Endothelial cell of umbilical vein (primary cell): ENCODE measurements at regions not wholly inside any gene's neighbourhood (a gene's known extent, or its start where the extent isn't known, plus 50 kb on each side); places are given as distances from the start of the nearest gene placed in this dataset.
"Not testable (repeated sequence)": the region's sequence is repeated elsewhere in the genome, so short reads cannot be mapped to it uniquely, and the experiment has no call there.

ENCODE experiments used
- BruUV-seq: library from RNA; stranded (reverse); fragments of 400-500 nt; replicated peaks from 2 replicates; lab custom pipeline; 2021; lab: Mats Ljungman, UMichigan
- CTCF ChIA-PET: fragments of 300-600, 350-600 bp; sonication (Branson Sonifier 250); formaldehyde crosslinking; loops from one replicate; lab custom pipeline; 2021; ENCODE audit warnings: antibody characterized with exemption, inconsistent platforms; lab: Charles Lee
- POLR2A ChIA-PET: fragments of 300-600, 350-600 bp; sonication (Branson Sonifier 250); formaldehyde crosslinking; loops from one replicate; lab custom pipeline; 2021; ENCODE audit warnings: antibody characterized with exemption, inconsistent platforms; lab: Charles Lee
- DNase-seq: peaks from one replicate; pipeline ENCODE4 v3.0.0-alpha.2; 2011; ENCODE audit warnings: low read depth, low spot score
- FAIRE-seq: peaks from 2 replicates; lab custom pipeline; 2011; peaks lifted over from hg19 to GRCh38; lab: Jason Lieb, UNC
- H2AFZ ChIP-seq: 2 replicates; pipeline ENCODE4 v1.6.0; 2012; ENCODE audit warnings: low read depth, low read length, control low read depth, inconsistent platforms
- H3K27ac ChIP-seq: 2 replicates; pipeline ENCODE4 v1.5.1; 2011; ENCODE audit warnings: low read depth, mild to moderate bottlenecking, control low read depth, low read length, moderate library complexity; ENCODE audit not compliant: insufficient read depth
- H3K27me3 ChIP-seq, 2 experiments: 2 replicates each; pipeline versions ENCODE4 v1.6.0 to v1.6.1; 2011; ENCODE audit warnings: low read length in 2 of 2, mixed read lengths in 1 of 2; ENCODE audit not compliant: control insufficient read depth in 2 of 2, insufficient read depth in 2 of 2
- H3K36me3 ChIP-seq, 2 experiments: 2 replicates in 1 of 2; 3 replicates in 1 of 2; pipeline ENCODE4 v1.5.1; 2011; ENCODE audit warnings: low read length in 2 of 2, mild to moderate bottlenecking in 1 of 2, moderate library complexity in 1 of 2; ENCODE audit not compliant: control insufficient read depth in 2 of 2, insufficient read depth in 2 of 2; ENCODE audit errors: extremely low read depth in 1 of 2
- H3K4me1 ChIP-seq: 3 replicates; pipeline ENCODE4 v1.5.1; 2011; ENCODE audit warnings: mild to moderate bottlenecking, low read length; ENCODE audit not compliant: control insufficient read depth, insufficient read depth; ENCODE audit errors: extremely low read depth
- H3K4me2 ChIP-seq: 2 replicates; pipeline ENCODE4 v1.6.1; 2011; ENCODE audit warnings: low read length, control low read depth, mixed read lengths; ENCODE audit not compliant: insufficient read depth
- H3K4me3 ChIP-seq, 3 experiments: fragments of 200-600 bp in 1 of 3; sonication (generic), shearing (Covaris generic) in 1 of 3; replicated peaks in 1 of 3; 2 replicates each; pipeline ENCODE4 v1.5.1; 2011 to 2016; ENCODE audit warnings: control low read depth in 3 of 3, low read length in 3 of 3, mild to moderate bottlenecking in 2 of 3, inconsistent platforms in 1 of 3, low read depth in 1 of 3, moderate library complexity in 1 of 3; ENCODE audit not compliant: insufficient read depth in 1 of 3
- H3K79me2 ChIP-seq: 2 replicates; pipeline ENCODE4 v1.6.0; 2012; ENCODE audit warnings: low read length, inconsistent platforms; ENCODE audit not compliant: control insufficient read depth, insufficient read depth
- H3K9ac ChIP-seq: replicated peaks from 2 replicates; pipeline ENCODE3; 2011; ENCODE audit warnings: low read length, control low read depth; ENCODE audit not compliant: insufficient read depth; ENCODE audit errors: extremely low read depth
- H3K9me1 ChIP-seq: replicated peaks from 3 replicates; pipeline ENCODE4 v1.6.0; 2011; ENCODE audit warnings: mild to moderate bottlenecking, low read length; ENCODE audit not compliant: control insufficient read depth, insufficient read depth; ENCODE audit errors: extremely low read depth
- H3K9me3 ChIP-seq: replicated peaks from 2 replicates; pipeline ENCODE4 v1.5.1; 2012; ENCODE audit warnings: low read length, inconsistent platforms; ENCODE audit not compliant: control insufficient read depth, insufficient read depth
- H4K20me1 ChIP-seq: replicated peaks from 2 replicates; pipeline ENCODE3; 2011; ENCODE audit warnings: mild to moderate bottlenecking, low read length; ENCODE audit not compliant: control insufficient read depth, insufficient read depth; ENCODE audit errors: extremely low read depth
- EZH2 ChIP-seq: IDR thresholded peaks from 2 replicates; pipeline ENCODE4 v1.6.1; 2012; ENCODE audit warnings: borderline replicate concordance, low read depth, mild to moderate bottlenecking, moderate library complexity, low read length, inconsistent platforms; ENCODE audit not compliant: severe bottlenecking
- FOS ChIP-seq: IDR thresholded peaks from 2 replicates; pipeline ENCODE4 v1.6.1; 2011; ENCODE audit warnings: mild to moderate bottlenecking, low read length, moderate library complexity, borderline replicate concordance; ENCODE audit not compliant: insufficient read depth
- GATA2 ChIP-seq: IDR thresholded peaks from 2 replicates; pipeline ENCODE4 v1.7.0; 2011; ENCODE audit warnings: low read depth, mild to moderate bottlenecking, moderate library complexity, mixed read lengths, low read length; ENCODE audit not compliant: insufficient read length, insufficient read depth
- JUN ChIP-seq: IDR thresholded peaks from 2 replicates; pipeline ENCODE4 v1.6.1; 2011; ENCODE audit warnings: borderline replicate concordance, low read depth; ENCODE audit not compliant: insufficient read length, insufficient read depth
- MAX ChIP-seq: IDR thresholded peaks from 2 replicates; pipeline ENCODE4 v1.6.1; 2011; ENCODE audit not compliant: insufficient read depth, insufficient read length
- MYC ChIP-seq: IDR thresholded peaks from one replicate; pipeline ENCODE4 v1.6.1; 2011; ENCODE audit warnings: mild to moderate bottlenecking, low read depth, low read length
- POLR2A ChIP-seq: IDR thresholded peaks from 2 replicates; pipeline ENCODE4 v1.6.1; 2012; ENCODE audit warnings: low read depth, mild to moderate bottlenecking, control low read depth, low read length
- POLR2AphosphoS5 ChIP-seq: IDR thresholded peaks from 2 replicates; pipeline ENCODE4 v1.6.1; 2012; ENCODE audit warnings: low read depth, mild to moderate bottlenecking, control low read depth, low read length, moderate library complexity; ENCODE audit not compliant: insufficient read depth
- dilution Hi-C: fragments of 300-500 bp; cut with MboI; formaldehyde crosslinking; loops from one replicate; pipeline ENCODE4 v1.15.0; 2019; ENCODE audit warnings: low sequenced_read_pairs; ENCODE audit not compliant: extremely low pct_ligation_motif_present
- intact Hi-C: fragments of 100-400 bp; cut with micrococcal nuclease; formaldehyde crosslinking; loops from one replicate; pipeline ENCODE4 v1.10.0; 2022
- TF ChIP-seq, protein P1 (sequence below), 2 donors: IDR thresholded peaks; 1 replicate in 1 of 2; 2 replicates in 1 of 2; pipeline ENCODE4 v1.5.1; 2011; ENCODE audit warnings: low read length in 2 of 2, mild to moderate bottlenecking in 2 of 2, moderate library complexity in 2 of 2, control low read depth in 1 of 2, inconsistent platforms in 1 of 2, low read depth in 1 of 2; ENCODE audit not compliant: insufficient read depth in 1 of 2; ENCODE audit errors: extremely low read depth in 1 of 2

DNA sequence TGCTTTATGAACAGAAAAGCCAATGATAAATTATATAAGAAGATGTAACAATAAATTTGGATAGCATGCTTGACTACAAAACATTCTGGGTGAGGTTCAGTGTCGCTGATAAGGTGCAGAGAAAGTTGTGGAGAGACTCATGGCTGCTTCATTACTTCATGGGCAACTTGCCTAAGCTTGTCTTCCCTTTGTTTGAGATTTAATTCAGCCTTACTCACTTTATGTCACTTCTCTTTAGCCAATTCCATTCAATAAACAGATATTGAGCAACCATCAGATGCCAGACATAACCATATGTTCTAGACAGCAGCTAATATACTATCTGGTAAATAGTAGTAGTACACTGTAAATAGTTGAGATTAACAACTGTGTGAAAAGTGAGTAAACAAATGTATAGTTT is 401.5 kb upstream of the FRG2C start:
- H2AFZ ChIP-seq: no peak overlapping the region
- dilution Hi-C loops: no loop called here
- FAIRE-seq (no peak), DNase-seq (no peak)
- no TSS peak for BruUV-seq
- no peak overlapping the region for H3K4me3 ChIP-seq
- no peak overlapping the region for H3K4me2 ChIP-seq
- H3K27me3 ChIP-seq: no peaks in the 10 kb centered on the region
- H3K9me3 ChIP-seq: no peaks in the 10 kb centered on the region
- POLR2A ChIA-PET: no interaction called here
- H3K9me1 ChIP-seq: no peaks in the 10 kb centered on the region
- CTCF ChIA-PET: no interaction called here
- H3K9ac ChIP-seq: no peak overlapping the region
- no peak for TF ChIP-seq GATA2
- TF ChIP-seq MAX: no peak
- H3K4me1 ChIP-seq: no peaks in the 10 kb centered on the region
- no peak overlapping the region for H3K27ac ChIP-seq
- no peaks in the 10 kb centered on the region for H3K79me2 ChIP-seq
- H4K20me1 ChIP-seq: no peaks in the 10 kb centered on the region
- intact Hi-C loops: no loop called here
- no peaks in the 10 kb centered on the region for H3K36me3 ChIP-seq

- no peak for FAIRE-seq
- TF ChIP-seq JUN (no peak), GATA2 (no peak), MAX (no peak), POLR2AphosphoS5 (no peak), MYC (no peak), EZH2 (no peak), POLR2A (no peak), FOS (no peak)
- TF ChIP-seq, protein P1, sequence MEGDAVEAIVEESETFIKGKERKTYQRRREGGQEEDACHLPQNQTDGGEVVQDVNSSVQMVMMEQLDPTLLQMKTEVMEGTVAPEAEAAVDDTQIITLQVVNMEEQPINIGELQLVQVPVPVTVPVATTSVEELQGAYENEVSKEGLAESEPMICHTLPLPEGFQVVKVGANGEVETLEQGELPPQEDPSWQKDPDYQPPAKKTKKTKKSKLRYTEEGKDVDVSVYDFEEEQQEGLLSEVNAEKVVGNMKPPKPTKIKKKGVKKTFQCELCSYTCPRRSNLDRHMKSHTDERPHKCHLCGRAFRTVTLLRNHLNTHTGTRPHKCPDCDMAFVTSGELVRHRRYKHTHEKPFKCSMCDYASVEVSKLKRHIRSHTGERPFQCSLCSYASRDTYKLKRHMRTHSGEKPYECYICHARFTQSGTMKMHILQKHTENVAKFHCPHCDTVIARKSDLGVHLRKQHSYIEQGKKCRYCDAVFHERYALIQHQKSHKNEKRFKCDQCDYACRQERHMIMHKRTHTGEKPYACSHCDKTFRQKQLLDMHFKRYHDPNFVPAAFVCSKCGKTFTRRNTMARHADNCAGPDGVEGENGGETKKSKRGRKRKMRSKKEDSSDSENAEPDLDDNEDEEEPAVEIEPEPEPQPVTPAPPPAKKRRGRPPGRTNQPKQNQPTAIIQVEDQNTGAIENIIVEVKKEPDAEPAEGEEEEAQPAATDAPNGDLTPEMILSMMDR (IDR thresholded peaks at IDR 0.05; ENCODE audit: extremely low read depth in 1 of 2, insufficient read depth in 1 of 2, low read depth in 1 of 2, low read length in 2 of 2): no peak
These were observed 398.2 kb upstream of the FRG2C start for GRCh38 chr3:75265897-75266296.

DNA sequence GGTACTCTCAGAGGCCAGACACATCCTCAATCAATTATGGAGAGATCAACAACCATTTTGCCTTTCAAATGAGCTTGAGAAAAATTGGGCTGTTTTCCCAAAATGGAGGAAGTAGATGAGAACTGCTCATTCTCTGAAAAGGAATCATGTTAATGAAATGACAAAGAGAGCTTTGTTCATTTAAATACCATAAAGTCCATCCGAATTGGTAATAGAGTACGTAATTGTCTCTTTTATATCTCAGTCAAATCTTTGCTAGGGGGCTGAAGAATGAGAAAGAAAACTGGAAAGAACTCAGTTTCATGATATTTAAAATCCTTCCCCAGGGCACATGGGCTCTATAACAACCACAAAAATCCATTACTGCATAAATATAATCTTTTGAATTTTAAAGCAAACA is 395.6 kb upstream of the FRG2C start:
- BruUV-seq, intact Hi-C loops, H3K79me2 ChIP-seq, H3K4me1 ChIP-seq, H3K9ac ChIP-seq, POLR2A ChIA-PET, dilution Hi-C loops, H3K36me3 ChIP-seq, DNase-seq, H4K20me1 ChIP-seq, H3K4me2 ChIP-seq, H3K4me3 ChIP-seq, H3K27me3 ChIP-seq, FAIRE-seq, CTCF ChIA-PET, H3K9me3 ChIP-seq, H3K27ac ChIP-seq, H2AFZ ChIP-seq, H3K9me1 ChIP-seq: not testable (repeated sequence)

More at GRCh38 chr3:75265897-75266296, 398.2 kb upstream of the FRG2C start:
- H3K4me1 ChIP-seq: no peaks in the 10 kb centered on the region
- dilution Hi-C loops (no loop called here), intact Hi-C loops (no loop called here)
- no peaks in the 10 kb centered on the region for H4K20me1 ChIP-seq
- no peak overlapping the region for H3K27ac ChIP-seq
- ChIA-PET CTCF (no interaction called here), POLR2A (no interaction called here)
- H3K36me3 ChIP-seq: no peaks in the 10 kb centered on the region
- DNase-seq: no peak
- no peak overlapping the region for H2AFZ ChIP-seq
- H3K4me3 ChIP-seq: no peak overlapping the region
- no peak overlapping the region for H3K4me2 ChIP-seq
- H3K79me2 ChIP-seq: no peaks in the 10 kb centered on the region
- no peak overlapping the region for H3K9ac ChIP-seq
- no peaks in the 10 kb centered on the region for H3K27me3 ChIP-seq
- no TSS peak for BruUV-seq
- no peaks in the 10 kb centered on the region for H3K9me3 ChIP-seq
- H3K9me1 ChIP-seq: no peaks in the 10 kb centered on the region
